Hepatocyte (in vitro differentiated cells): ENCODE measurements at regions not wholly inside any gene's neighbourhood (a gene's known extent, or its start where the extent isn't known, plus 50 kb on each side); places are given as distances from the start of the nearest gene placed in this dataset.

Experiments
- DNase-seq: peaks from one replicate; pipeline ENCODE4 v3.0.0-alpha.2; 2016; ENCODE audit warnings: low spot score
- H2AFZ ChIP-seq: fragments of 200-600 bp; sonication (generic); 2 replicates; pipeline ENCODE4 v1.6.0; 2016; ENCODE audit warnings: antibody characterized with exemption, mild to moderate bottlenecking
- H3K27ac ChIP-seq: fragments of 200-600 bp; sonication (generic); 2 replicates; pipeline ENCODE4 v1.5.1; 2016; ENCODE audit warnings: mild to moderate bottlenecking
- H3K27me3 ChIP-seq: fragments of 200-600 bp; sonication (generic); 2 replicates; pipeline ENCODE4 v1.6.1; 2016
- H3K36me3 ChIP-seq: fragments of 200-600 bp; sonication (generic); replicated peaks from 2 replicates; pipeline ENCODE4 v1.5.1; 2016; ENCODE audit warnings: low read depth; ENCODE audit not compliant: insufficient read depth
- H3K4me1 ChIP-seq: fragments of 200-600 bp; sonication (generic); 2 replicates; pipeline ENCODE4 v1.5.1; 2016; ENCODE audit warnings: mild to moderate bottlenecking, moderate library complexity; ENCODE audit not compliant: insufficient read depth
- H3K4me2 ChIP-seq: fragments of 200-600 bp; sonication (generic); 2 replicates; pipeline ENCODE4 v1.6.0; 2016
- H3K4me3 ChIP-seq: fragments of 200-600 bp; sonication (generic); 2 replicates; pipeline ENCODE4 v1.5.1; 2016; ENCODE audit warnings: mild to moderate bottlenecking
- H3K79me2 ChIP-seq: fragments of 200-600 bp; sonication (generic); 2 replicates; pipeline ENCODE4 v1.6.0; 2017; ENCODE audit warnings: mild to moderate bottlenecking
- H3K9me2 ChIP-seq: fragments of 200-600 bp; sonication (generic); replicated peaks from 2 replicates; pipeline ENCODE4 v1.6.0; 2017; ENCODE audit warnings: mild to moderate bottlenecking; ENCODE audit not compliant: insufficient read depth
- H3K9me3 ChIP-seq: fragments of 200-600 bp; sonication (generic); 2 replicates; pipeline ENCODE4 v1.5.1; 2016; ENCODE audit warnings: low read depth, mild to moderate bottlenecking
- H4K20me1 ChIP-seq: fragments of 200-600 bp; sonication (generic); 2 replicates; pipeline ENCODE4 v1.6.0; 2016; ENCODE audit warnings: mild to moderate bottlenecking; ENCODE audit not compliant: insufficient read depth, poor library complexity, severe bottlenecking
- EZH2 ChIP-seq: fragments of 200-600 bp; sonication (generic); IDR thresholded peaks from 2 replicates; pipeline ENCODE4 v1.6.1; 2016; ENCODE audit warnings: antibody characterized with exemption, mild to moderate bottlenecking, borderline replicate concordance
- EZH2phosphoT487 ChIP-seq: fragments of 200-600 bp; sonication (generic); IDR thresholded peaks from one replicate; pipeline ENCODE4 v1.6.1; 2018; ENCODE audit warnings: antibody characterized with exemption, mild to moderate bottlenecking, low read depth, moderate library complexity; ENCODE audit not compliant: unreplicated experiment, severe bottlenecking
- whole genome bisulfite sequencing: methylation state at CpG from one replicate; pipeline ENCODE4 v1.1.6; 2016; ENCODE audit warnings: low lambda C conversion rate; ENCODE audit errors: missing lambda C conversion rate; 5-methylcytosine and 5-hydroxymethylcytosine counted together
- TF ChIP-seq, protein P1 (sequence below): fragments of 200-600 bp; sonication (generic); IDR thresholded peaks from 2 replicates; pipeline ENCODE4 v1.5.1; 2016; ENCODE audit warnings: antibody characterized with exemption, mild to moderate bottlenecking; ENCODE audit not compliant: poor library complexity

DNA sequence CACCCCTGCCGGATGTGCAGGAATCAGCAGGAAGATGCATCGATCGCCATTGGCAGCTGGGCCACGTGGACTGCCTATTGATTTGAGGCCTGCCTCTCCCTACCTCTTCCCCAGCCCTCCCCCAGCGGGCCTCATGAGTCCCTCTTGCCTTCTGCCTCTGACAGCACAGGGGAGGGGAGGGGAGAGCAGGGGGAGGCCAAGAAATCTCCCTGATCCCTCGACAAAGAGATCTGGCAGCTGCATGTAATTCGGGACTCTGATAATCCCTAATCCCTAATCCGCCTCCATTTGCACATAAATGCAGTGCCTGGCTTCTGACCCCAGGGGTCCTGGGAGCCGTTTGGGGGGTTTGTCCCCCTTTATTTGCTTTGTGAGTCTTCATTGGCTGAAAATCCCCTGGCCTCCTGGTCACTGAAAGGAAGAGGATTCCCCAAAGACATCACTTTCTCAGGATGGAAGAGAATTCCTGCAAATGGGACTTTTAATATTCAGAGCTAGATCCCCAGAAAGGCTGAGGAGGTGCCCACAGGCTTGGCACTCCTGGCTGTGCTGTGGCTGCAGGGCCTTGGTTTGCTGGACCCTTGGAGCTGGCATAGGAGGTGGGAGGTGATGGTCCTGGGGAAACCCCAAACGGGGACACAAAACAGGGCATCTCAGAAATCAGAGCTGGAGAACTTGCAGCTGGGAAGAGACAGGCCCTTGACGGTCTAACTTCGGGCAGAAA is 239.4 kb upstream of the POU3F1 start:
- Histone ChIP-seq H3K9me2 (no peaks in the 10 kb centered on the region), H2AFZ (no peak overlapping the region), H3K27me3 (no peaks in the 10 kb centered on the region), H3K4me2 (no peak overlapping the region), H3K27ac (no peak overlapping the region), H3K79me2 (no peaks in the 10 kb centered on the region), H4K20me1 (no peaks in the 10 kb centered on the region), H3K4me3 (no peak overlapping the region), H3K4me1 (no peaks in the 10 kb centered on the region), H3K36me3 (no peaks in the 10 kb centered on the region), H3K9me3 (no peaks in the 10 kb centered on the region)
- DNase-seq, result no peak
- 55% methylated on average over 11 of the region's 12 CpGs for WGBS
- TF ChIP-seq EZH2 (no peak), EZH2phosphoT487 (no peak)
- TF ChIP-seq, protein P1, sequence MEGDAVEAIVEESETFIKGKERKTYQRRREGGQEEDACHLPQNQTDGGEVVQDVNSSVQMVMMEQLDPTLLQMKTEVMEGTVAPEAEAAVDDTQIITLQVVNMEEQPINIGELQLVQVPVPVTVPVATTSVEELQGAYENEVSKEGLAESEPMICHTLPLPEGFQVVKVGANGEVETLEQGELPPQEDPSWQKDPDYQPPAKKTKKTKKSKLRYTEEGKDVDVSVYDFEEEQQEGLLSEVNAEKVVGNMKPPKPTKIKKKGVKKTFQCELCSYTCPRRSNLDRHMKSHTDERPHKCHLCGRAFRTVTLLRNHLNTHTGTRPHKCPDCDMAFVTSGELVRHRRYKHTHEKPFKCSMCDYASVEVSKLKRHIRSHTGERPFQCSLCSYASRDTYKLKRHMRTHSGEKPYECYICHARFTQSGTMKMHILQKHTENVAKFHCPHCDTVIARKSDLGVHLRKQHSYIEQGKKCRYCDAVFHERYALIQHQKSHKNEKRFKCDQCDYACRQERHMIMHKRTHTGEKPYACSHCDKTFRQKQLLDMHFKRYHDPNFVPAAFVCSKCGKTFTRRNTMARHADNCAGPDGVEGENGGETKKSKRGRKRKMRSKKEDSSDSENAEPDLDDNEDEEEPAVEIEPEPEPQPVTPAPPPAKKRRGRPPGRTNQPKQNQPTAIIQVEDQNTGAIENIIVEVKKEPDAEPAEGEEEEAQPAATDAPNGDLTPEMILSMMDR, result no peak

DNA sequence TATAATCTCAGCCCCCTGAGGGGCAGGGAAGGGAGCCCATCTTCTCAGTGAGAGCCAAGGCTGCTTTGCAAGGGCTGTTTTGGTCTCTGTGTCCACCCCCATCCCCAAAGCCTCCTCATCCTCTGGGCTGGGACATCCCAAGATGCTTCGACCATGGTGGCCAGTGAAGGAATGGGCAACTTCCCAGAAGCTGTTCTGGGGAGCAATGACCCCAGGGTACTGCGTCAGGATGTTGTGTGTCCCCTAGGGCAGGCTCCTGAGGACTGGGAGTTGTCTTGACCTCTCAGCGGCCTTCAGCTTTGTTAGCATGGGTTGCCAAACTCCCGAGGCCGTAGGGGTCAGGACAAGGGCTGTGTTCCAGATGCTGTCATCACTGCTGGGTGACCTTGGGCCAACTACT is 238.4 kb upstream of the POU3F1 start:
- Histone ChIP-seq H2AFZ (no peak overlapping the region), H3K27ac (no peak overlapping the region), H4K20me1 (no peaks in the 10 kb centered on the region), H3K27me3 (no peaks in the 10 kb centered on the region), H3K9me3 (no peaks in the 10 kb centered on the region), H3K4me3 (no peak overlapping the region), H3K79me2 (no peaks in the 10 kb centered on the region), H3K4me2 (no peak overlapping the region), H3K36me3 (no peaks in the 10 kb centered on the region), H3K4me1 (no peaks in the 10 kb centered on the region), H3K9me2 (no peaks in the 10 kb centered on the region)
- DNase-seq, result no peak
- WGBS, result 81% methylated on average over 5 of the region's 5 CpGs
- TF ChIP-seq, protein P1, result no peak
- TF ChIP-seq EZH2 (no peak), EZH2phosphoT487 (no peak)

DNA sequence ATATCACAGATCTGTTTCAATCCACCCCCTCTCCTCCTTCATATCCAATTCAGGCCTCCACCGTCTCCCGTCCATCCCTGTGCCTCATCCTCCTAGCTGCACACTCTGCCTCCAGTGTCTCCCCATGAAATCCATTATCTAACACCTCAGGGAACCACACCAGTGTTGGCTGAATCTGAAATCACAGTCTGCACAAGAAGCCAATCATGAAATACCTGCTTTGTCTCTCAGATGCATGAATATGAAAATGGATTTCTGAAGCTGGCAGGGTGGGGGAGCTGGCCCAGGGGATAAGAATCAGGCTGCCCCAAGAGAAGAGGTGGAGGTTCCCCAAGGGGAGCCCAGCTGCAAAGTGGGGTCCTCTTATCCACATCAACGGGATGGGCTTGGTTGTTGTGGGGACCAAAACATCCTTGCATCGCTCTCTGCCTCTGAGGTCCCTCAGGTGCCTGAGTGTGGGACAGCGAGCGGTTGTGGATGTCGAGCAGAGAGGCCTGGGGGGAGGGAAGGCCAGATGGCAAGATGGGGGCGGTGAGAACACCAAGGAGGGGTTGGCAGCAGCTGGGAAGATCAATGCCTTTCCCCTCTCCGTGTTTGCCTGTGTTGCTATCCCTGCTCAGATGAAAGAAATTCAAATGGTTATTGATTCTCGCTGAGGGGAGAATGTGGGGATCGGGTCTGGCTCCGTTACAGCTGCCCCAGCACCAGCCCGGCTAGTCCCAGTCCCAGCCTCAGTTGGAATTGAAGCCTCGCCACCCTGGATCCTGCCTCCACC is 237.3 kb upstream of the POU3F1 start:
- no peak overlapping the region for H3K4me3 ChIP-seq
- H3K27ac ChIP-seq, result no peak overlapping the region
- H2AFZ ChIP-seq, result no peak overlapping the region
- no peaks in the 10 kb centered on the region for H3K79me2 ChIP-seq
- TF ChIP-seq EZH2phosphoT487 (no peak), EZH2 (no peak)
- TF ChIP-seq, protein P1, result no peak
- peaks cover 4% of the 10 kb centered on the region for H3K9me3 ChIP-seq
- no peaks in the 10 kb centered on the region for H3K27me3 ChIP-seq
- 89% methylated on average over 11 of the region's 14 CpGs for WGBS
- H3K36me3 ChIP-seq, result no peaks in the 10 kb centered on the region
- no peaks in the 10 kb centered on the region for H3K9me2 ChIP-seq
- no peak for DNase-seq
- H4K20me1 ChIP-seq, result no peaks in the 10 kb centered on the region
- H3K4me1 ChIP-seq, result no peaks in the 10 kb centered on the region
- H3K4me2 ChIP-seq, result no peak overlapping the region
